HL-60 (cell line): ENCODE measurements at regions not wholly inside any gene's neighbourhood (a gene's known extent, or its start where the extent isn't known, plus 50 kb on each side); places are given as distances from the start of the nearest gene placed in this dataset.

Source experiments
- DNase-seq, 2 experiments: peaks; one replicate each; pipeline ENCODE4 v3.0.0-alpha.2; 2010 to 2020; ENCODE audit warnings: low read depth in 1 of 2, low spot score in 1 of 2
- H3K27ac ChIP-seq: fragments of 250-450 bp; sonication (Bioruptor Pico); replicated peaks from 2 replicates; pipeline ENCODE4 v1.5.1; 2020; ENCODE audit warnings: mild to moderate bottlenecking, moderate library complexity
- H3K27me3 ChIP-seq: fragments of 250-450 bp; sonication (Bioruptor Pico); 2 replicates; pipeline ENCODE4 v1.5.1; 2021; ENCODE audit warnings: mild to moderate bottlenecking, moderate library complexity; ENCODE audit not compliant: insufficient read depth, poor library complexity, severe bottlenecking
- H3K4me3 ChIP-seq: replicated peaks from 2 replicates; pipeline ENCODE4 v1.5.1; 2011; ENCODE audit warnings: mild to moderate bottlenecking, control low read depth, low read length; ENCODE audit not compliant: insufficient read depth
- GABPA ChIP-seq: IDR thresholded peaks from 2 replicates; pipeline ENCODE4 v1.6.1; 2012; ENCODE audit warnings: low read depth
- POLR2AphosphoS5 ChIP-seq: IDR thresholded peaks from 2 replicates; pipeline ENCODE4 v1.6.1; 2012; ENCODE audit warnings: low read depth
- SPI1 ChIP-seq: IDR thresholded peaks from 2 replicates; pipeline ENCODE4 v1.6.1; 2012; ENCODE audit warnings: low read depth, mild to moderate bottlenecking, borderline replicate concordance
- TF ChIP-seq, protein P1 (sequence below): IDR thresholded peaks from one replicate; pipeline ENCODE4 v1.5.1; 2011; ENCODE audit warnings: low read length, control low read depth, inconsistent platforms; ENCODE audit not compliant: insufficient read depth
- TF ChIP-seq, protein P2 (sequence below): IDR thresholded peaks from 2 replicates; pipeline ENCODE4 v1.6.1; 2012; ENCODE audit warnings: low read depth; ENCODE audit not compliant: insufficient replicate concordance

DNA sequence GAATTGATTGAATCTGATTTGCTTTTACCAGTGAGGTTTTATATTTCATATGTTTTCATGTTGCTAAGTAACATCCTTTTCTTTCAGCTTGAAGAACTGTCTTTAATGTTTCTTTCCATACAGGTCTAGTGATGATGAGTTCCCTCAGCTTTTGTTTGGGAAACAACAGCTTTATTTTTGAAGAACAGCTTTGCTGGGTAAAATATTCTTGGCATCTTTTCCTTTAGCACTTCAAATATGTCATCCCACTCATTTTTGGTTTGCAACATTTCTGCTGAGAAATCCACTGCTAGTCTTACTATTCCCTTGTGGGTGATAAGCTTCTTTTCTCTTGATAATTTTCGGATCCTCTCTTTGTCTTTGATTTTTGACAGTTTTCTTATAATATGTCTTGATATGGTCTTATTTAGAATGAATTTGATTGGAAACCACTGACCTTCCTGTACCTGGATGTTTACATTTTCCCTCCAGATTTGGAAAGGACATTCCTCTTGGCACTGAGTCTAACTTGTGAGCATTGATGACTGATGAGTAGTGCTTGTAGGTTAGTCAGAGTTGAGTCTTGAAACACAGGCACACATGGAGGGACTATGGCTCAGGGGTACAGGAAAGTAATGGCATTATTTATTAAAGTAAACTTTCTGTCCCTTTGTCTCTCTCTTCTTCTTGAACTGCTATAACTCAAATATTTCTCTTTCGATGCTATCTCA lies 220.3 kb downstream of the SPATA31D1 start:
- H3K4me3 ChIP-seq: no peak overlapping the region
- H3K27me3 ChIP-seq: no peaks in the 10 kb centered on the region
- no peak overlapping the region for H3K27ac ChIP-seq
- TF ChIP-seq, protein P1, sequence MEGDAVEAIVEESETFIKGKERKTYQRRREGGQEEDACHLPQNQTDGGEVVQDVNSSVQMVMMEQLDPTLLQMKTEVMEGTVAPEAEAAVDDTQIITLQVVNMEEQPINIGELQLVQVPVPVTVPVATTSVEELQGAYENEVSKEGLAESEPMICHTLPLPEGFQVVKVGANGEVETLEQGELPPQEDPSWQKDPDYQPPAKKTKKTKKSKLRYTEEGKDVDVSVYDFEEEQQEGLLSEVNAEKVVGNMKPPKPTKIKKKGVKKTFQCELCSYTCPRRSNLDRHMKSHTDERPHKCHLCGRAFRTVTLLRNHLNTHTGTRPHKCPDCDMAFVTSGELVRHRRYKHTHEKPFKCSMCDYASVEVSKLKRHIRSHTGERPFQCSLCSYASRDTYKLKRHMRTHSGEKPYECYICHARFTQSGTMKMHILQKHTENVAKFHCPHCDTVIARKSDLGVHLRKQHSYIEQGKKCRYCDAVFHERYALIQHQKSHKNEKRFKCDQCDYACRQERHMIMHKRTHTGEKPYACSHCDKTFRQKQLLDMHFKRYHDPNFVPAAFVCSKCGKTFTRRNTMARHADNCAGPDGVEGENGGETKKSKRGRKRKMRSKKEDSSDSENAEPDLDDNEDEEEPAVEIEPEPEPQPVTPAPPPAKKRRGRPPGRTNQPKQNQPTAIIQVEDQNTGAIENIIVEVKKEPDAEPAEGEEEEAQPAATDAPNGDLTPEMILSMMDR: no peak
- TF ChIP-seq POLR2AphosphoS5 (no peak), SPI1 (no peak), GABPA (no peak)
- TF ChIP-seq, protein P2, sequence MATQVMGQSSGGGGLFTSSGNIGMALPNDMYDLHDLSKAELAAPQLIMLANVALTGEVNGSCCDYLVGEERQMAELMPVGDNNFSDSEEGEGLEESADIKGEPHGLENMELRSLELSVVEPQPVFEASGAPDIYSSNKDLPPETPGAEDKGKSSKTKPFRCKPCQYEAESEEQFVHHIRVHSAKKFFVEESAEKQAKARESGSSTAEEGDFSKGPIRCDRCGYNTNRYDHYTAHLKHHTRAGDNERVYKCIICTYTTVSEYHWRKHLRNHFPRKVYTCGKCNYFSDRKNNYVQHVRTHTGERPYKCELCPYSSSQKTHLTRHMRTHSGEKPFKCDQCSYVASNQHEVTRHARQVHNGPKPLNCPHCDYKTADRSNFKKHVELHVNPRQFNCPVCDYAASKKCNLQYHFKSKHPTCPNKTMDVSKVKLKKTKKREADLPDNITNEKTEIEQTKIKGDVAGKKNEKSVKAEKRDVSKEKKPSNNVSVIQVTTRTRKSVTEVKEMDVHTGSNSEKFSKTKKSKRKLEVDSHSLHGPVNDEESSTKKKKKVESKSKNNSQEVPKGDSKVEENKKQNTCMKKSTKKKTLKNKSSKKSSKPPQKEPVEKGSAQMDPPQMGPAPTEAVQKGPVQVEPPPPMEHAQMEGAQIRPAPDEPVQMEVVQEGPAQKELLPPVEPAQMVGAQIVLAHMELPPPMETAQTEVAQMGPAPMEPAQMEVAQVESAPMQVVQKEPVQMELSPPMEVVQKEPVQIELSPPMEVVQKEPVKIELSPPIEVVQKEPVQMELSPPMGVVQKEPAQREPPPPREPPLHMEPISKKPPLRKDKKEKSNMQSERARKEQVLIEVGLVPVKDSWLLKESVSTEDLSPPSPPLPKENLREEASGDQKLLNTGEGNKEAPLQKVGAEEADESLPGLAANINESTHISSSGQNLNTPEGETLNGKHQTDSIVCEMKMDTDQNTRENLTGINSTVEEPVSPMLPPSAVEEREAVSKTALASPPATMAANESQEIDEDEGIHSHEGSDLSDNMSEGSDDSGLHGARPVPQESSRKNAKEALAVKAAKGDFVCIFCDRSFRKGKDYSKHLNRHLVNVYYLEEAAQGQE: no peak
- no peak for DNase-seq

DNA sequence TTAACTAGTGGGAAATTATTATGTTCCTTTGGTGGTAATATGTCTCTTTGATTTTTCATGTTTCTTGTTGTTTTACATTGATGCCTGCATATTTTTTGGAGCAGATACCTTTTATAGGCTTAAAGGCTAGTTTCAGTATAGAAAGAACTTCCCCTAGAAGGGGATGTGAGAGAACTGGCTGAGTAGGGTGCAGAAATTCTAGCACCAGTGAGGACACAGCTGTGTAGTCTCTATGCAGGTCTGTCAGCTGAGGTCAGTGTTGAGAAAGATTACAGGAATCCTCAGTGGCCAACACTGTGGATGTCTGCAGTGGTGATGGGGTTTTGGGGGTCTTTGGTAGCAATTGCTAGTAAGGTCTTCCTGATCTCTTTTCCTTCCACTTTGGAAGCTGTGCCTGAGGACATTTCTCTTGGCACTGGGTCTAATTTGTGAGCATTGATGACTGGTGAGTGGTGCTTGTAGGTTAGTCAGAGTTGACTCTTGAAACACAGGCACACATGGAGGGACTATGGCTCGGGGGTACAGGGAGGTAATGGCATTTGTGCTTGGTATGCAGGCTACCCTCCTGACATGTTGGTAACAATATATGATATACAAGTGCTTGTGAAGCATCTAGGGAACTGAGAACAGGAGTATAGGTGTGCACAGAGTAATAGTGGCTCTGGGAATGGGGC lies 221.4 kb downstream of the SPATA31D1 start:
- no peak for DNase-seq
- Histone ChIP-seq H3K4me3 (no peak overlapping the region), H3K27ac (no peak overlapping the region), H3K27me3 (no peaks in the 10 kb centered on the region)
- TF ChIP-seq, protein P2: no peak

DNA sequence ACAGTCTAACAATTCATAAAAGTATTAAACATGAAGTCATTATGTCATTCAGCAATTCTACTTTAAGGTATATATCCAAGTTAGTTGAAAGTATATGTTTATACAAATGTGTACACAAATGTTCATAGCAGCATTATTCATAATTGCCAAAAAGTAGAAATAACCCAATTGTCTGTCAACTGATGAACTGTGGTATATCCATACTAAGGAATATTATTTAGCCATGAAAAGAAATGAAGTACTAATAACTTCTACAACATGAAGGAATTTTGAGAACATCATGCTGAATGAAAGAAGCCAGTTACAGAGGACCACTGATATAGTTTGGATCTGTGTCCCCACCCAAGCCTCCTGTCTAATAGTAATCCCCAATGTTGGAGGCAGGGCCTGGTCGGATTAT lies 224.3 kb downstream of the SPATA31D1 start:
- DNase-seq: no peak
- Histone ChIP-seq H3K4me3 (no peak overlapping the region), H3K27me3 (no peaks in the 10 kb centered on the region), H3K27ac (no peak overlapping the region)
- TF ChIP-seq, protein P1: no peak
- TF ChIP-seq GABPA: no peak
- no peak for TF ChIP-seq SPI1
- no peak for TF ChIP-seq POLR2AphosphoS5
- TF ChIP-seq, protein P2: no peak
